ENCODE measurements at regions not wholly inside any gene's neighbourhood (a gene's known extent, or its start where the extent isn't known, plus 50 kb on each side); places are given as distances from the start of the nearest gene placed in this dataset.
"Not testable (repeated sequence)": the region's sequence is repeated elsewhere in the genome, so short reads cannot be mapped to it uniquely, and the experiment has no call there.

- not testable (repeated sequence) for DNase-seq
Measured at GRCh38 chr15:84153655-84154140, 81.9 kb upstream of the GOLGA6L4 start.

- DNase-seq: not testable (repeated sequence)
Measured at GRCh38 chr15:84154314-84154713, 81.3 kb upstream of the GOLGA6L4 start.

GRCh38 chr15:84154787-84155186, 80.8 kb upstream of the GOLGA6L4 start:
- not testable (repeated sequence) for DNase-seq

GRCh38 chr15:84155792-84156587, 79.6 kb upstream of the GOLGA6L4 start:
- not testable (repeated sequence) for DNase-seq

- not testable (repeated sequence) for DNase-seq
Measured at GRCh38 chr15:84156588-84156840, 79.1 kb upstream of the GOLGA6L4 start.

GRCh38 chr15:84157056-84157632, 78.4 kb upstream of the GOLGA6L4 start:
- not testable (repeated sequence) for DNase-seq

- DNase-seq: not testable (repeated sequence)
Measured at GRCh38 chr15:84157857-84158256, 77.7 kb upstream of the GOLGA6L4 start.

GRCh38 chr15:84159346-84160269, 76.0 kb upstream of the GOLGA6L4 start:
- not testable (repeated sequence) for DNase-seq

- DNase-seq: not testable (repeated sequence)
Measured at GRCh38 chr15:84164423-84165292, 70.9 kb upstream of the GOLGA6L4 start.

- not testable (repeated sequence) for DNase-seq
Measured at GRCh38 chr15:84170029-84170428, 65.5 kb upstream of the GOLGA6L4 start.

- not testable (repeated sequence) for DNase-seq
Measured at GRCh38 chr15:84173231-84173610, 62.4 kb upstream of the GOLGA6L4 start.

Measured in effector CD8-positive, alpha-beta T cell (primary cell).